GM23338 (cell line): ENCODE measurements at regions not wholly inside any gene's neighbourhood (a gene's known extent, or its start where the extent isn't known, plus 50 kb on each side); places are given as distances from the start of the nearest gene placed in this dataset.

Source experiments
- CREB1 ChIP-seq: fragments of 250-450 bp; sonication (Bioruptor Pico); IDR thresholded peaks from 2 replicates; pipeline ENCODE4 v1.5.0; 2020; ENCODE audit warnings: low read depth, mild to moderate bottlenecking, moderate library complexity
- EZH2 ChIP-seq: fragments of 200-600 bp; sonication (generic); IDR thresholded peaks from one replicate; pipeline ENCODE4 v1.8.0; 2017; ENCODE audit warnings: antibody characterized with exemption, mild to moderate bottlenecking, low read depth; ENCODE audit not compliant: unreplicated experiment
- EZH2phosphoT487 ChIP-seq: fragments of 200-600 bp; sonication (generic); IDR thresholded peaks from one replicate; pipeline ENCODE4 v1.8.1; 2018; ENCODE audit warnings: antibody characterized with exemption; ENCODE audit not compliant: unreplicated experiment
- JUNB ChIP-seq: IDR thresholded peaks from one replicate; pipeline ENCODE4 v1.6.1; 2016; ENCODE audit warnings: antibody characterized with exemption; ENCODE audit not compliant: unreplicated experiment
- POLR2AphosphoS5 ChIP-seq: IDR thresholded peaks from 2 replicates; pipeline ENCODE4 v1.6.1; 2016; ENCODE audit warnings: antibody characterized with exemption, low read depth
- ZNF114 ChIP-seq: fragments of 250-450 bp; sonication (Bioruptor Pico); IDR thresholded peaks from 2 replicates; pipeline ENCODE4 v1.5.0; 2020; ENCODE audit warnings: mild to moderate bottlenecking, moderate library complexity
- ZNF331 ChIP-seq: fragments of 250-450 bp; sonication (Bioruptor Pico); IDR thresholded peaks from 2 replicates; pipeline ENCODE4 v1.5.0; 2020; ENCODE audit warnings: low read depth, mild to moderate bottlenecking, moderate library complexity
- TF ChIP-seq, protein P1 (sequence below): IDR thresholded peaks from one replicate; pipeline ENCODE4 v1.6.1; 2018; ENCODE audit warnings: antibody characterized with exemption; ENCODE audit not compliant: unreplicated experiment
- TF ChIP-seq, protein P2 (sequence below), 2 experiments: fragments of 200-600 bp in 1 of 2; sonication (generic) in 1 of 2; conservative IDR thresholded peaks; 2 replicates each; pipeline versions ENCODE4 v1.5.1 to v1.6.1; 2016 to 2017; ENCODE audit warnings: antibody characterized with exemption in 2 of 2, low read depth in 2 of 2, mild to moderate bottlenecking in 2 of 2, moderate library complexity in 1 of 2
- TF ChIP-seq, protein P3 (sequence below): IDR thresholded peaks from 2 replicates; pipeline ENCODE4 v1.6.1; 2016; ENCODE audit warnings: antibody characterized with exemption

DNA sequence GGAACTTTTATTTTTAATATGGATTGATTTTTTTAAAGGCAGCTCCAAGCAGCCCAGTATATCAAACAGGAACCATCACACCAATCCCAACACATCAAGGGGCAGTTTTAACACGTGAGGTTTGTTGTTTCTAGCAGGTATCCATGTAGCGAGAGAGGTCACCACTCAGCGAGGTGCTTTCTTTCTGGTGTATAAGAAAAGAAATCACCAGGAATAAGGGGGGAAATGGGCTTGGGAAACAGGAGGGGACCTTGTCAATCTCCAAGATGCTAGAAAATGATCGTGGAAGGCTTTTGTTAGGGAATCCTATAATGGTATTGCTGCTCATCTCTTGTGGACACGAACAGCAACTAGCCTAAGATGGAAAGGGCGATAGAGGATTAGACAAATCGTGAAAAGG lies 402.9 kb upstream of the ATP11B start:
- TF ChIP-seq, protein P1, sequence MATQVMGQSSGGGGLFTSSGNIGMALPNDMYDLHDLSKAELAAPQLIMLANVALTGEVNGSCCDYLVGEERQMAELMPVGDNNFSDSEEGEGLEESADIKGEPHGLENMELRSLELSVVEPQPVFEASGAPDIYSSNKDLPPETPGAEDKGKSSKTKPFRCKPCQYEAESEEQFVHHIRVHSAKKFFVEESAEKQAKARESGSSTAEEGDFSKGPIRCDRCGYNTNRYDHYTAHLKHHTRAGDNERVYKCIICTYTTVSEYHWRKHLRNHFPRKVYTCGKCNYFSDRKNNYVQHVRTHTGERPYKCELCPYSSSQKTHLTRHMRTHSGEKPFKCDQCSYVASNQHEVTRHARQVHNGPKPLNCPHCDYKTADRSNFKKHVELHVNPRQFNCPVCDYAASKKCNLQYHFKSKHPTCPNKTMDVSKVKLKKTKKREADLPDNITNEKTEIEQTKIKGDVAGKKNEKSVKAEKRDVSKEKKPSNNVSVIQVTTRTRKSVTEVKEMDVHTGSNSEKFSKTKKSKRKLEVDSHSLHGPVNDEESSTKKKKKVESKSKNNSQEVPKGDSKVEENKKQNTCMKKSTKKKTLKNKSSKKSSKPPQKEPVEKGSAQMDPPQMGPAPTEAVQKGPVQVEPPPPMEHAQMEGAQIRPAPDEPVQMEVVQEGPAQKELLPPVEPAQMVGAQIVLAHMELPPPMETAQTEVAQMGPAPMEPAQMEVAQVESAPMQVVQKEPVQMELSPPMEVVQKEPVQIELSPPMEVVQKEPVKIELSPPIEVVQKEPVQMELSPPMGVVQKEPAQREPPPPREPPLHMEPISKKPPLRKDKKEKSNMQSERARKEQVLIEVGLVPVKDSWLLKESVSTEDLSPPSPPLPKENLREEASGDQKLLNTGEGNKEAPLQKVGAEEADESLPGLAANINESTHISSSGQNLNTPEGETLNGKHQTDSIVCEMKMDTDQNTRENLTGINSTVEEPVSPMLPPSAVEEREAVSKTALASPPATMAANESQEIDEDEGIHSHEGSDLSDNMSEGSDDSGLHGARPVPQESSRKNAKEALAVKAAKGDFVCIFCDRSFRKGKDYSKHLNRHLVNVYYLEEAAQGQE: no peak
- TF ChIP-seq, protein P2, sequence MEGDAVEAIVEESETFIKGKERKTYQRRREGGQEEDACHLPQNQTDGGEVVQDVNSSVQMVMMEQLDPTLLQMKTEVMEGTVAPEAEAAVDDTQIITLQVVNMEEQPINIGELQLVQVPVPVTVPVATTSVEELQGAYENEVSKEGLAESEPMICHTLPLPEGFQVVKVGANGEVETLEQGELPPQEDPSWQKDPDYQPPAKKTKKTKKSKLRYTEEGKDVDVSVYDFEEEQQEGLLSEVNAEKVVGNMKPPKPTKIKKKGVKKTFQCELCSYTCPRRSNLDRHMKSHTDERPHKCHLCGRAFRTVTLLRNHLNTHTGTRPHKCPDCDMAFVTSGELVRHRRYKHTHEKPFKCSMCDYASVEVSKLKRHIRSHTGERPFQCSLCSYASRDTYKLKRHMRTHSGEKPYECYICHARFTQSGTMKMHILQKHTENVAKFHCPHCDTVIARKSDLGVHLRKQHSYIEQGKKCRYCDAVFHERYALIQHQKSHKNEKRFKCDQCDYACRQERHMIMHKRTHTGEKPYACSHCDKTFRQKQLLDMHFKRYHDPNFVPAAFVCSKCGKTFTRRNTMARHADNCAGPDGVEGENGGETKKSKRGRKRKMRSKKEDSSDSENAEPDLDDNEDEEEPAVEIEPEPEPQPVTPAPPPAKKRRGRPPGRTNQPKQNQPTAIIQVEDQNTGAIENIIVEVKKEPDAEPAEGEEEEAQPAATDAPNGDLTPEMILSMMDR (conservative IDR thresholded peaks at IDR 0.05; ENCODE audit: low read depth in 2 of 2): no peak
- no peak for TF ChIP-seq POLR2AphosphoS5
- TF ChIP-seq CREB1 (CRISPR knock-in tag): no peak
- no peak for TF ChIP-seq EZH2phosphoT487
- TF ChIP-seq, protein P3, sequence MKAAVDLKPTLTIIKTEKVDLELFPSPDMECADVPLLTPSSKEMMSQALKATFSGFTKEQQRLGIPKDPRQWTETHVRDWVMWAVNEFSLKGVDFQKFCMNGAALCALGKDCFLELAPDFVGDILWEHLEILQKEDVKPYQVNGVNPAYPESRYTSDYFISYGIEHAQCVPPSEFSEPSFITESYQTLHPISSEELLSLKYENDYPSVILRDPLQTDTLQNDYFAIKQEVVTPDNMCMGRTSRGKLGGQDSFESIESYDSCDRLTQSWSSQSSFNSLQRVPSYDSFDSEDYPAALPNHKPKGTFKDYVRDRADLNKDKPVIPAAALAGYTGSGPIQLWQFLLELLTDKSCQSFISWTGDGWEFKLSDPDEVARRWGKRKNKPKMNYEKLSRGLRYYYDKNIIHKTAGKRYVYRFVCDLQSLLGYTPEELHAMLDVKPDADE: no peak
- TF ChIP-seq ZNF114 (CRISPR knock-in tag): no peak
- TF ChIP-seq EZH2: no peak
- no peak for TF ChIP-seq JUNB
- no peak for TF ChIP-seq ZNF331 (CRISPR knock-in tag)
